HEK293 (cell line): ENCODE measurements at regions not wholly inside any gene's neighbourhood (a gene's known extent, or its start where the extent isn't known, plus 50 kb on each side); places are given as distances from the start of the nearest gene placed in this dataset.

ENCODE experiments used
- CTCF ChIA-PET: fragments of 350-600 bp; formaldehyde crosslinking; extraction: SDS; loops from one replicate; lab custom pipeline; 2021; ENCODE audit warnings: antibody characterized with exemption; lab: Yijun Ruan, JAX
- POLR2A ChIA-PET: fragments of 300-600 bp; formaldehyde crosslinking; extraction: SDS; loops from one replicate; lab custom pipeline; 2020; ENCODE audit warnings: antibody characterized with exemption, inconsistent platforms; lab: Yijun Ruan, JAX
- H3K27ac ChIP-seq: fragments of 200-500 bp; sonication (Bioruptor generic); 2 replicates; pipeline ENCODE4 v1.5.1; 2014; ENCODE audit warnings: low read depth, low read length, control low read depth, inconsistent platforms; ENCODE audit errors: extremely low read depth
- H3K36me3 ChIP-seq, 2 experiments: fragments of 200-500 bp in 1 of 2; sonication (Bioruptor generic) in 1 of 2; 1 replicate in 1 of 2; 2 replicates in 1 of 2; pipeline ENCODE4 v1.5.1; 2014 to 2017; ENCODE audit warnings: inconsistent platforms in 2 of 2, low read length in 2 of 2; ENCODE audit not compliant: control insufficient read depth in 2 of 2, insufficient read depth in 1 of 2
- H3K4me1 ChIP-seq: fragments of 200-500 bp; sonication (Bioruptor generic); 2 replicates; pipeline ENCODE4 v1.5.1; 2014; ENCODE audit warnings: mild to moderate bottlenecking, low read length, inconsistent platforms; ENCODE audit not compliant: control insufficient read depth, insufficient read depth
- H3K4me3 ChIP-seq: 2 replicates; pipeline ENCODE4 v1.5.1; 2011; ENCODE audit warnings: low read depth, mild to moderate bottlenecking, control low read depth, low read length, moderate library complexity
- H3K9me3 ChIP-seq: fragments of 200-500 bp; sonication (Bioruptor generic); 2 replicates; pipeline ENCODE4 v1.5.1; 2014; ENCODE audit warnings: low read depth, low read length, inconsistent platforms; ENCODE audit not compliant: control insufficient read depth, insufficient read depth
- BCL6B ChIP-seq: fragments of 450-650 bp; formaldehyde crosslinking; IDR thresholded peaks from 2 replicates; pipeline ENCODE4 v1.5.1; 2017; ENCODE audit warnings: missing biosample characterization, missing genetic modification characterization
- OVOL3 ChIP-seq: fragments of 450-650 bp; formaldehyde crosslinking; IDR thresholded peaks from 2 replicates; pipeline ENCODE4 v1.5.1; 2016; ENCODE audit warnings: missing biosample characterization, missing genetic modification characterization
- PBX3 ChIP-seq: sonication (generic); formaldehyde crosslinking; IDR thresholded peaks from 2 replicates; pipeline ENCODE4 v1.8.1; 2022; ENCODE audit warnings: mild to moderate bottlenecking, moderate library complexity, missing genetic modification reagents
- PRDM4 ChIP-seq: fragments of 450-650 bp; formaldehyde crosslinking; IDR thresholded peaks from 2 replicates; pipeline ENCODE4 v1.5.1; 2017; ENCODE audit warnings: missing biosample characterization, missing genetic modification characterization
- SCRT2 ChIP-seq: fragments of 450-650 bp; formaldehyde crosslinking; IDR thresholded peaks from 2 replicates; pipeline ENCODE4 v1.5.1; 2016; ENCODE audit warnings: missing biosample characterization, missing genetic modification characterization
- SP3 ChIP-seq: fragments of 450-650 bp; formaldehyde crosslinking; IDR thresholded peaks from 2 replicates; pipeline ENCODE4 v1.5.1; 2016; ENCODE audit warnings: missing biosample characterization, missing genetic modification characterization
- ZBTB20 ChIP-seq: fragments of 450-650 bp; formaldehyde crosslinking; IDR thresholded peaks from 2 replicates; pipeline ENCODE4 v1.5.1; 2016; ENCODE audit warnings: missing biosample characterization, missing genetic modification characterization
- ZNF132 ChIP-seq: fragments of 450-650 bp; formaldehyde crosslinking; IDR thresholded peaks from 2 replicates; pipeline ENCODE4 v1.5.1; 2017; ENCODE audit warnings: missing biosample characterization, missing genetic modification characterization, borderline replicate concordance
- ZNF138 ChIP-seq: fragments of 450-650 bp; formaldehyde crosslinking; IDR thresholded peaks from 2 replicates; pipeline ENCODE4 v1.5.1; 2016; ENCODE audit warnings: missing biosample characterization, missing genetic modification characterization, borderline replicate concordance
- ZNF169 ChIP-seq: fragments of 450-650 bp; formaldehyde crosslinking; IDR thresholded peaks from 2 replicates; pipeline ENCODE4 v1.5.1; 2016; ENCODE audit warnings: missing biosample characterization, missing genetic modification characterization
- ZNF184 ChIP-seq: fragments of 450-650 bp; IDR thresholded peaks from 2 replicates; pipeline ENCODE4 v1.5.1; 2018; ENCODE audit warnings: missing biosample characterization, mild to moderate bottlenecking, missing genetic modification characterization
- ZNF214 ChIP-seq: fragments of 450-650 bp; formaldehyde crosslinking; IDR thresholded peaks from 2 replicates; pipeline ENCODE4 v1.5.1; 2017; ENCODE audit warnings: missing biosample characterization, mild to moderate bottlenecking, missing genetic modification characterization, borderline replicate concordance
- ZNF362 ChIP-seq: fragments of 450-650 bp; formaldehyde crosslinking; IDR thresholded peaks from 2 replicates; pipeline ENCODE4 v1.5.1; 2016; ENCODE audit warnings: missing biosample characterization, missing genetic modification characterization
- ZNF394 ChIP-seq: fragments of 450-650 bp; formaldehyde crosslinking; IDR thresholded peaks from 2 replicates; pipeline ENCODE4 v1.5.1; 2016; ENCODE audit warnings: missing biosample characterization, missing genetic modification characterization, mild to moderate bottlenecking, moderate library complexity, borderline replicate concordance
- ZNF398 ChIP-seq: fragments of 450-650 bp; formaldehyde crosslinking; IDR thresholded peaks from 2 replicates; pipeline ENCODE4 v1.5.1; 2017; ENCODE audit warnings: missing biosample characterization, missing genetic modification characterization
- ZNF514 ChIP-seq: fragments of 450-650 bp; formaldehyde crosslinking; IDR thresholded peaks from 2 replicates; pipeline ENCODE4 v1.5.1; 2016; ENCODE audit warnings: missing biosample characterization, missing genetic modification characterization
- ZNF747 ChIP-seq: fragments of 450-650 bp; formaldehyde crosslinking; IDR thresholded peaks from 2 replicates; pipeline ENCODE4 v1.5.1; 2016; ENCODE audit warnings: missing biosample characterization, missing genetic modification characterization
- ZNF837 ChIP-seq: fragments of 450-650 bp; formaldehyde crosslinking; IDR thresholded peaks from 2 replicates; pipeline ENCODE4 v1.5.1; 2016; ENCODE audit warnings: missing biosample characterization, missing genetic modification characterization
- ZNF843 ChIP-seq: fragments of 450-650 bp; formaldehyde crosslinking; IDR thresholded peaks from 2 replicates; pipeline ENCODE4 v1.5.1; 2016; ENCODE audit warnings: missing biosample characterization, missing genetic modification characterization
- ZSCAN30 ChIP-seq: fragments of 450-650 bp; IDR thresholded peaks from 2 replicates; pipeline ENCODE4 v1.5.1; 2018; ENCODE audit warnings: missing biosample characterization, mild to moderate bottlenecking, missing genetic modification characterization, moderate library complexity
- TF ChIP-seq, protein P1 (sequence below): fragments of 450-650 bp; formaldehyde crosslinking; IDR thresholded peaks from 2 replicates; pipeline ENCODE4 v1.5.1; 2016; ENCODE audit warnings: missing biosample characterization, missing genetic modification characterization
- TF ChIP-seq, protein P2 (sequence below): fragments of 450-650 bp; formaldehyde crosslinking; IDR thresholded peaks from 2 replicates; pipeline ENCODE4 v1.5.1; 2016; ENCODE audit warnings: missing biosample characterization, missing genetic modification characterization
- TF ChIP-seq, protein P3 (sequence below): fragments of 450-650 bp; formaldehyde crosslinking; IDR thresholded peaks from 2 replicates; pipeline ENCODE4 v1.5.1; 2016; ENCODE audit warnings: missing biosample characterization, missing genetic modification characterization, low read depth

- no peaks in the 10 kb centered on the region for H3K36me3 ChIP-seq
- ChIA-PET CTCF (no interaction called here), POLR2A (no interaction called here)
- no peak for TF ChIP-seq ZNF138
- TF ChIP-seq, protein P1, sequence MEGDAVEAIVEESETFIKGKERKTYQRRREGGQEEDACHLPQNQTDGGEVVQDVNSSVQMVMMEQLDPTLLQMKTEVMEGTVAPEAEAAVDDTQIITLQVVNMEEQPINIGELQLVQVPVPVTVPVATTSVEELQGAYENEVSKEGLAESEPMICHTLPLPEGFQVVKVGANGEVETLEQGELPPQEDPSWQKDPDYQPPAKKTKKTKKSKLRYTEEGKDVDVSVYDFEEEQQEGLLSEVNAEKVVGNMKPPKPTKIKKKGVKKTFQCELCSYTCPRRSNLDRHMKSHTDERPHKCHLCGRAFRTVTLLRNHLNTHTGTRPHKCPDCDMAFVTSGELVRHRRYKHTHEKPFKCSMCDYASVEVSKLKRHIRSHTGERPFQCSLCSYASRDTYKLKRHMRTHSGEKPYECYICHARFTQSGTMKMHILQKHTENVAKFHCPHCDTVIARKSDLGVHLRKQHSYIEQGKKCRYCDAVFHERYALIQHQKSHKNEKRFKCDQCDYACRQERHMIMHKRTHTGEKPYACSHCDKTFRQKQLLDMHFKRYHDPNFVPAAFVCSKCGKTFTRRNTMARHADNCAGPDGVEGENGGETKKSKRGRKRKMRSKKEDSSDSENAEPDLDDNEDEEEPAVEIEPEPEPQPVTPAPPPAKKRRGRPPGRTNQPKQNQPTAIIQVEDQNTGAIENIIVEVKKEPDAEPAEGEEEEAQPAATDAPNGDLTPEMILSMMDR = no peak
- no peak for TF ChIP-seq ZNF362
- no peak for TF ChIP-seq PBX3 (CRISPR knock-in tag)
- TF ChIP-seq, protein P2, sequence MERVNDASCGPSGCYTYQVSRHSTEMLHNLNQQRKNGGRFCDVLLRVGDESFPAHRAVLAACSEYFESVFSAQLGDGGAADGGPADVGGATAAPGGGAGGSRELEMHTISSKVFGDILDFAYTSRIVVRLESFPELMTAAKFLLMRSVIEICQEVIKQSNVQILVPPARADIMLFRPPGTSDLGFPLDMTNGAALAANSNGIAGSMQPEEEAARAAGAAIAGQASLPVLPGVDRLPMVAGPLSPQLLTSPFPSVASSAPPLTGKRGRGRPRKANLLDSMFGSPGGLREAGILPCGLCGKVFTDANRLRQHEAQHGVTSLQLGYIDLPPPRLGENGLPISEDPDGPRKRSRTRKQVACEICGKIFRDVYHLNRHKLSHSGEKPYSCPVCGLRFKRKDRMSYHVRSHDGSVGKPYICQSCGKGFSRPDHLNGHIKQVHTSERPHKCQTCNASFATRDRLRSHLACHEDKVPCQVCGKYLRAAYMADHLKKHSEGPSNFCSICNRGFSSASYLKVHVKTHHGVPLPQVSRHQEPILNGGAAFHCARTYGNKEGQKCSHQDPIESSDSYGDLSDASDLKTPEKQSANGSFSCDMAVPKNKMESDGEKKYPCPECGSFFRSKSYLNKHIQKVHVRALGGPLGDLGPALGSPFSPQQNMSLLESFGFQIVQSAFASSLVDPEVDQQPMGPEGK (tag by site-specific recombination) = no peak
- no peak for TF ChIP-seq ZNF169
- TF ChIP-seq ZNF394 (tag by site-specific recombination) = no peak
- no peak for TF ChIP-seq ZNF398 (tag by site-specific recombination)
- no peak for TF ChIP-seq SP3 (tag by site-specific recombination)
- no peak for TF ChIP-seq ZNF747 (tag by site-specific recombination)
- TF ChIP-seq ZBTB20 (tag by site-specific recombination) = no peak
- no peak for TF ChIP-seq ZSCAN30 (tag by site-specific recombination)
- no peak for TF ChIP-seq SCRT2 (tag by site-specific recombination)
- TF ChIP-seq ZNF843 (tag by site-specific recombination) = no peak
- TF ChIP-seq ZNF132 = no peak
- H3K27ac ChIP-seq = no peak overlapping the region
- no peaks in the 10 kb centered on the region for H3K4me1 ChIP-seq
- no peaks in the 10 kb centered on the region for H3K9me3 ChIP-seq
- no peak overlapping the region for H3K4me3 ChIP-seq
Observed at GRCh38 chr4:125624951-125625350, 310.2 kb downstream of the FAT4 start.

DNA sequence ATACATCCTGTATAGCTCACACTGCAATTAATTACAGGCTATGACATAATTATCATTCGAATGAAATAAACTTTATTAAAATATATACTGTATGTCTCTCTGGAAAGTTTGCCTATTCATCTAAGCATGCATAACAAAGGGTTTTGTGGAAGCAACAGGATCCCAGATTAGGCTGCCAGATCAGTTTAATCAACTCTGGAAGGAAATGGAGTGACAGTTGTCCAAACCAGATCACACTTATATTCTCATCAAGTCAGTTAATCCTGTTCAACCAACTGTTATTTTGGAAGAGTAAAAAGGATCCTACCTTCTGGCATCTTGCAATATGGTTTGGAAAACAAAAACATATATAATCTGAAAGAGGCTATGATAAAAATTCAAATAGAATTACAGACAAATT, 312.2 kb downstream of the FAT4 start:
- ChIA-PET CTCF (interaction anchor here (0.6 kb wide), 1 partner anchor 1174 kb away, joined by 3 read pairs; no protein-coding TSS in a partner anchor), POLR2A (no interaction called here)
- Histone ChIP-seq H3K4me1 (no peaks in the 10 kb centered on the region), H3K27ac (no peak overlapping the region), H3K9me3 (no peaks in the 10 kb centered on the region), H3K4me3 (no peak overlapping the region), H3K36me3 (no peaks in the 10 kb centered on the region)
- TF ChIP-seq ZNF184 (no peak), ZNF837 (no peak), BCL6B (tag by site-specific recombination) (no peak), PRDM4 (tag by site-specific recombination) (no peak), OVOL3 (tag by site-specific recombination) (no peak), ZNF514 (tag by site-specific recombination) (no peak), ZNF214 (tag by site-specific recombination) (no peak)
- TF ChIP-seq, protein P3, sequence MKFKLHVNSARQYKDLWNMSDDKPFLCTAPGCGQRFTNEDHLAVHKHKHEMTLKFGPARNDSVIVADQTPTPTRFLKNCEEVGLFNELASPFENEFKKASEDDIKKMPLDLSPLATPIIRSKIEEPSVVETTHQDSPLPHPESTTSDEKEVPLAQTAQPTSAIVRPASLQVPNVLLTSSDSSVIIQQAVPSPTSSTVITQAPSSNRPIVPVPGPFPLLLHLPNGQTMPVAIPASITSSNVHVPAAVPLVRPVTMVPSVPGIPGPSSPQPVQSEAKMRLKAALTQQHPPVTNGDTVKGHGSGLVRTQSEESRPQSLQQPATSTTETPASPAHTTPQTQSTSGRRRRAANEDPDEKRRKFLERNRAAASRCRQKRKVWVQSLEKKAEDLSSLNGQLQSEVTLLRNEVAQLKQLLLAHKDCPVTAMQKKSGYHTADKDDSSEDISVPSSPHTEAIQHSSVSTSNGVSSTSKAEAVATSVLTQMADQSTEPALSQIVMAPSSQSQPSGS = no peak
